ENCODE measurements at regions not wholly inside any gene's neighbourhood (a gene's known extent, or its start where the extent isn't known, plus 50 kb on each side); places are given as distances from the start of the nearest gene placed in this dataset.

DNA sequence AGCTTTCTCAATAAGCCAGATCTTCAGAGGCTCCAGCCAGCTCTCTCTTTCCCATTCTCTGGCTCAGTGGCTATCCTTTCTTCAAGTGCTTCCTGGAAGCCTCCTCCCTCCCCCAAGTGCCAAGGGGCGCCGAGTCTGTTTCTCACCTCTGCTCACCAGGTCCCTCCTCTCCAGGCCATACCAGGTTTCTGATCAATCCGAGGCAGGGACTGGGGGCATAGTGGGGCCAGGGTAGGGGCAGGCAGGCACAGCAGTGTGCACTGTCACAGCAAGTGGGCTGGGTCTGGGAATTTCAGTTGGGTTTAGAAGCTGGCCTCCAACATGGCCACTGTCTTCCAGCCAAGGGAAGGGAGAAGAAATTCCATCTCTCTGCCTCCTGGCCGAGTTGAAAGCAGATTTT is 56.5 kb downstream of the NAV1 start:
- Histone ChIP-seq H3K27me3 (replicated peaks in 1 of 4; ENCODE audit: control insufficient read depth in 3 of 4, extremely low read depth in 1 of 4, insufficient read depth in 3 of 4, low read length in 3 of 4) (no peaks in the 10 kb centered on the region; a peak in 1 of 7 replicates), H2AFZ (ENCODE audit: low read length) (no peak overlapping the region), H3K9me3 (ENCODE audit: insufficient read depth in 2 of 2, low read depth in 1 of 2, low read length in 1 of 2) (no peaks in the 10 kb centered on the region), H3K79me1 (ENCODE audit: low read depth, low read length) (no peaks in the 10 kb centered on the region), H3K4me3 (ENCODE audit: extremely low read depth in 1 of 4, insufficient read depth in 2 of 4, low read depth in 3 of 4, low read length in 4 of 4) (no peak overlapping the region), H3K79me2 (ENCODE audit: control insufficient read depth in 1 of 2, insufficient read depth in 2 of 2, low read length in 2 of 2) (no peaks in the 10 kb centered on the region), H3K4me1 (replicated peaks in 1 of 4; ENCODE audit: control insufficient read depth in 3 of 4, insufficient read depth in 4 of 4, low read length in 3 of 4) (peaks cover 11 to 31% (median 22%) of the 10 kb centered on the region in 4 experiments), H2BK20ac (ENCODE audit: low read length) (no peak overlapping the region), H2BK15ac (ENCODE audit: low read length) (no peak overlapping the region), H2BK12ac (ENCODE audit: low read depth, low read length) (no peak overlapping the region), H4K8ac (ENCODE audit: extremely low read depth, insufficient read depth, low read length) (no peak overlapping the region), H2BK120ac (replicated peaks; ENCODE audit: low read depth, low read length) (no peak overlapping the region), H2BK5ac (ENCODE audit: low read depth, low read length) (no peak overlapping the region), H3K23ac (ENCODE audit: insufficient read length) (no peak overlapping the region), H3K56ac (replicated peaks; ENCODE audit: insufficient read length, low read depth, low read length) (no peak overlapping the region), H4K5ac (ENCODE audit: insufficient read length, low read depth, low read length) (no peak overlapping the region), H3K4ac (replicated peaks; ENCODE audit: insufficient read length, low read depth, low read length) (no peak overlapping the region), H3K27ac (ENCODE audit: low read depth, low read length) (no peak overlapping the region), H3K18ac (ENCODE audit: extremely low read depth, low read length) (no peak overlapping the region), H3K23me2 (ENCODE audit: low read depth, low read length) (no peaks in the 10 kb centered on the region), H3K36me3 (ENCODE audit: control insufficient read depth in 2 of 4, insufficient read depth in 4 of 4, low read length in 3 of 4) (no peaks in the 10 kb centered on the region), H4K20me1 (replicated peaks in 1 of 2; ENCODE audit: control insufficient read depth in 1 of 2, insufficient read depth in 2 of 2, low read length in 2 of 2) (no peaks in the 10 kb centered on the region), H2AK5ac (ENCODE audit: low read depth, low read length) (no peak overlapping the region), H3K14ac (ENCODE audit: insufficient read length) (no peak overlapping the region), H3K9ac (replicated peaks in 1 of 4; ENCODE audit: extremely low read depth in 1 of 4, low read depth in 3 of 4, low read length in 3 of 4) (no peak overlapping the region; a peak in 1 of 7 replicates), H4K91ac (replicated peaks; ENCODE audit: insufficient read length, low read length) (no peak overlapping the region), H3K4me2 (ENCODE audit: insufficient read depth in 1 of 2, low read depth in 2 of 2, low read length in 2 of 2) (no peak overlapping the region)
- DNase-seq (ENCODE audit: low read depth in 1 of 2, low spot score in 2 of 2), result no peak
- POLR2A ChIA-PET (ENCODE audit: partially characterized antibody), result no interaction called here
- 86% methylated on average over 4 of the region's 4 CpGs; no CpG with 5 or more reads in 1 of the 2 experiments for WGBS, 2 experiments (ENCODE audit: extremely low coverage in 1 of 2, insufficient coverage in 1 of 2, insufficient read length in 1 of 2, insufficient replicate concordance in 2 of 2, low coverage in 1 of 2, low lambda C conversion rate in 2 of 2, missing lambda C conversion rate in 1 of 2)
- no peak for FAIRE-seq
- CTCF ChIA-PET (ENCODE audit: partially characterized antibody), result interaction anchor here (0.8 to 2.4 kb wide), 12 partner anchors 8 to 198 kb away, joined by 3 to 10 read pairs (median 6); no protein-coding TSS in a partner anchor
- no peak for TF ChIP-seq ATF2 (IDR thresholded peaks at IDR 0.05; ENCODE audit: low read length)
- no peak for TF ChIP-seq CHD2 (IDR thresholded peaks at IDR 0.05; ENCODE audit: low read length)
- TF ChIP-seq JUN (IDR thresholded peaks at IDR 0.05; ENCODE audit: low read depth, low read length), result no peak
- no peak for TF ChIP-seq POLR2A (IDR thresholded peaks at IDR 0.05; ENCODE audit: control extremely low read depth in 1 of 2, low read depth in 2 of 2, low read length in 2 of 2)
- TF ChIP-seq BCL11A (IDR thresholded peaks at IDR 0.05; ENCODE audit: low read depth in 2 of 2, low read length in 2 of 2), result no peak
- no peak for TF ChIP-seq SP2 (IDR thresholded peaks at IDR 0.05; ENCODE audit: low read length)
- TF ChIP-seq, protein P1, sequence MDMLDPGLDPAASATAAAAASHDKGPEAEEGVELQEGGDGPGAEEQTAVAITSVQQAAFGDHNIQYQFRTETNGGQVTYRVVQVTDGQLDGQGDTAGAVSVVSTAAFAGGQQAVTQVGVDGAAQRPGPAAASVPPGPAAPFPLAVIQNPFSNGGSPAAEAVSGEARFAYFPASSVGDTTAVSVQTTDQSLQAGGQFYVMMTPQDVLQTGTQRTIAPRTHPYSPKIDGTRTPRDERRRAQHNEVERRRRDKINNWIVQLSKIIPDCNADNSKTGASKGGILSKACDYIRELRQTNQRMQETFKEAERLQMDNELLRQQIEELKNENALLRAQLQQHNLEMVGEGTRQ (IDR thresholded peaks at IDR 0.05; ENCODE audit: low read length), result no peak
- TF ChIP-seq KDM1A (IDR thresholded peaks at IDR 0.05; ENCODE audit: borderline replicate concordance, low read length), result no peak
- no peak for TF ChIP-seq RAD21 (IDR thresholded peaks at IDR 0.05 in 1 of 2, conservative IDR thresholded peaks at IDR 0.05 in 1 of 2; ENCODE audit: low read depth in 2 of 2, low read length in 2 of 2)
- TF ChIP-seq SAP30 (IDR thresholded peaks at IDR 0.05; ENCODE audit: insufficient read depth, insufficient replicate concordance, low read length), result no peak
- TF ChIP-seq RFX5 (IDR thresholded peaks at IDR 0.05; ENCODE audit: borderline replicate concordance, low read depth, low read length), result no peak
- no peak for TF ChIP-seq TAF1 (IDR thresholded peaks at IDR 0.05; ENCODE audit: low read depth, low read length)

All from H1 (cell line).